ENCODE measurements at regions not wholly inside any gene's neighbourhood (a gene's known extent, or its start where the extent isn't known, plus 50 kb on each side); places are given as distances from the start of the nearest gene placed in this dataset.

GRCh38 chr6:103672169-103672568, 1187.5 kb downstream of the HACE1 start:
- TF ChIP-seq CTCF (IDR thresholded peaks at IDR 0.05) (peak in 2 of 6 experiments; percentile 9 to 21), POLR2A (IDR thresholded peaks at IDR 0.05) (no peak)
